ENCODE measurements at regions not wholly inside any gene's neighbourhood (a gene's known extent, or its start where the extent isn't known, plus 50 kb on each side); places are given as distances from the start of the nearest gene placed in this dataset.

GRCh38 chr9:105168870-105169319, 75.6 kb upstream of the SLC44A1 start (continued):
- no peak for TF ChIP-seq ZBTB10 (tag by site-specific recombination; IDR thresholded peaks at IDR 0.05)

DNA sequence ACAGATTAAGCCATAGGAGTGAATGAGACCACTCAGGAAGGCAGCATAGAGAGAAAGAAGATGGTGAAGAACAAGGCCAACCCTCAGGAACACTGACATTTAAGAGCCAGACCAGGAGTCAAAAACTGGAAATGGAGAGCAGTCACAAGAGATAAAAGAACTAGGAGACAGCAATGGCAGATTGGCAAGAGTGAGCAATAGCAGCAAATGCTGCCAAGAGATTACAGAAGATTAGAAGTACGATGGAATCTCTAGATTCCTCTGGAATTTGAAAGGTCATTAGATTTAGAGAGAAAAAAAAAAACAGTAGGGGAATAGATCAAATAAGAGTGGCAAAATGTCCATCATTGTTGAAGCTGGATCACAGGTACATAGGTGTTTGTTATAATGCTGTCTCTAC, 73.4 kb upstream of the SLC44A1 start:
- Histone ChIP-seq H3K4me1 (ENCODE audit: control insufficient read depth, insufficient read depth, low read length) (no peaks in the 10 kb centered on the region), H3K9me3 (ENCODE audit: control insufficient read depth, insufficient read depth, low read depth, low read length) (no peaks in the 10 kb centered on the region), H3K27ac (ENCODE audit: extremely low read depth, low read depth, low read length) (no peak overlapping the region), H3K4me3 (ENCODE audit: low read depth, low read length) (no peak overlapping the region), H3K36me3 (ENCODE audit: control insufficient read depth in 2 of 2, insufficient read depth in 1 of 2, low read length in 2 of 2) (no peaks in the 10 kb centered on the region)
- POLR2A ChIA-PET = no interaction called here
- TF ChIP-seq SP7 (tag by site-specific recombination; IDR thresholded peaks at IDR 0.05) = no peak
- no peak for TF ChIP-seq ZNF692 (tag by site-specific recombination; IDR thresholded peaks at IDR 0.05)
- TF ChIP-seq REPIN1 (tag by site-specific recombination; IDR thresholded peaks at IDR 0.05; ENCODE audit: low read depth) = no peak
- no peak for TF ChIP-seq ZNF791 (tag by site-specific recombination; IDR thresholded peaks at IDR 0.05)
- no peak for TF ChIP-seq KLF8 (tag by site-specific recombination; IDR thresholded peaks at IDR 0.05)
- TF ChIP-seq ZNF600 (tag by site-specific recombination; IDR thresholded peaks at IDR 0.05) = no peak
- CTCF ChIA-PET = interaction anchor here (1.2 kb wide), 1 partner anchor 12 kb away, joined by 3 read pairs; no protein-coding TSS in a partner anchor

GRCh38 chr9:105171589-105171988, 72.9 kb upstream of the SLC44A1 start:
- ChIA-PET POLR2A (no interaction called here), CTCF (interaction anchor here (1.2 kb wide), 1 partner anchor 12 kb away, joined by 3 read pairs; no protein-coding TSS in a partner anchor)
- Histone ChIP-seq H3K4me1 (ENCODE audit: control insufficient read depth, insufficient read depth, low read length) (no peaks in the 10 kb centered on the region), H3K36me3 (ENCODE audit: control insufficient read depth in 2 of 2, insufficient read depth in 1 of 2, low read length in 2 of 2) (no peaks in the 10 kb centered on the region), H3K9me3 (ENCODE audit: control insufficient read depth, insufficient read depth, low read depth, low read length) (no peaks in the 10 kb centered on the region), H3K27ac (ENCODE audit: extremely low read depth, low read depth, low read length) (no peak overlapping the region), H3K4me3 (ENCODE audit: low read depth, low read length) (no peak overlapping the region)
- TF ChIP-seq ZNF747 (tag by site-specific recombination; IDR thresholded peaks at IDR 0.05) (no peak), HIC1 (tag by site-specific recombination; IDR thresholded peaks at IDR 0.05) (no peak), HOXC10 (CRISPR knock-in tag; IDR thresholded peaks at IDR 0.05) (no peak), ZNF155 (tag by site-specific recombination; IDR thresholded peaks at IDR 0.05) (no peak), ZXDB (tag by site-specific recombination; IDR thresholded peaks at IDR 0.05) (no peak), SCRT1 (tag by site-specific recombination; IDR thresholded peaks at IDR 0.05; ENCODE audit: borderline replicate concordance) (no peak), ZNF548 (tag by site-specific recombination; IDR thresholded peaks at IDR 0.05) (no peak), MEIS1 (CRISPR knock-in tag; IDR thresholded peaks at IDR 0.05; ENCODE audit: borderline replicate concordance) (no peak), ZNF341 (tag by site-specific recombination; IDR thresholded peaks at IDR 0.05; ENCODE audit: low read depth) (no peak), HOXA7 (CRISPR knock-in tag; IDR thresholded peaks at IDR 0.05; ENCODE audit: borderline replicate concordance) (no peak), SP3 (tag by site-specific recombination; IDR thresholded peaks at IDR 0.05) (no peak), ZNF138 (tag by site-specific recombination; IDR thresholded peaks at IDR 0.05; ENCODE audit: borderline replicate concordance) (no peak)
- TF ChIP-seq, protein P1, sequence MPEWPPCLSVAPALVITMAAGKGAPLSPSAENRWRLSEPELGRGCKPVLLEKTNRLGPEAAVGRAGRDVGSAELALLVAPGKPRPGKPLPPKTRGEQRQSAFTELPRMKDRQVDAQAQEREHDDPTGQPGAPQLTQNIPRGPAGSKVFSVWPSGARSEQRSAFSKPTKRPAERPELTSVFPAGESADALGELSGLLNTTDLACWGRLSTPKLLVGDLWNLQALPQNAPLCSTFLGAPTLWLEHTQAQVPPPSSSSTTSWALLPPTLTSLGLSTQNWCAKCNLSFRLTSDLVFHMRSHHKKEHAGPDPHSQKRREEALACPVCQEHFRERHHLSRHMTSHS (tag by site-specific recombination; IDR thresholded peaks at IDR 0.05) = no peak
- TF ChIP-seq, protein P2, sequence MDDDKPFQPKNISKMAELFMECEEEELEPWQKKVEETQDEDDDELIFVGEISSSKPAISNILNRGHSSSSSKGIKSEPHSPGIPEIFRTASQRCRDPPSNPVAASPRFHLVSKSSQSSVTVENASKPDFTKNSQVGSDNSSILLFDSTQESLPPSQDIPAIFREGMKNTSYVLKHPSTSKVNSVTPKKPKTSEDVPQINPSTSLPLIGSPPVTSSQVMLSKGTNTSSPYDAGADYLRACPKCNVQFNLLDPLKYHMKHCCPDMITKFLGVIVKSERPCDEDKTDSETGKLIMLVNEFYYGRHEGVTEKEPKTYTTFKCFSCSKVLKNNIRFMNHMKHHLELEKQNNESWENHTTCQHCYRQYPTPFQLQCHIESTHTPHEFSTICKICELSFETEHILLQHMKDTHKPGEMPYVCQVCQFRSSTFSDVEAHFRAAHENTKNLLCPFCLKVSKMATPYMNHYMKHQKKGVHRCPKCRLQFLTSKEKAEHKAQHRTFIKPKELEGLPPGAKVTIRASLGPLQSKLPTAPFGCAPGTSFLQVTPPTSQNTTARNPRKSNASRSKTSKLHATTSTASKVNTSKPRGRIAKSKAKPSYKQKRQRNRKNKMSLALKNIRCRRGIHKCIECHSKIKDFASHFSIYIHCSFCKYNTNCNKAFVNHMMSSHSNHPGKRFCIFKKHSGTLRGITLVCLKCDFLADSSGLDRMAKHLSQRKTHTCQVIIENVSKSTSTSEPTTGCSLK (tag by site-specific recombination; IDR thresholded peaks at IDR 0.05) = no peak
